Posterior cingulate gyrus (tissue), 11 donors: ENCODE measurements at regions not wholly inside any gene's neighbourhood (a gene's known extent, or its start where the extent isn't known, plus 50 kb on each side); places are given as distances from the start of the nearest gene placed in this dataset.

Source experiments
- DNase-seq, 10 donors: peaks; one replicate each; pipeline versions ENCODE4 v3.0.0 to v3.0.0-alpha.2; 2020 to 2021; ENCODE audit warnings: mixed read lengths in 3 of 10
- intact Hi-C: fragments of 100-400 bp; cut with DNase I; formaldehyde crosslinking; loops from one replicate; pipeline ENCODE4 v1.15.1; 2023

DNA sequence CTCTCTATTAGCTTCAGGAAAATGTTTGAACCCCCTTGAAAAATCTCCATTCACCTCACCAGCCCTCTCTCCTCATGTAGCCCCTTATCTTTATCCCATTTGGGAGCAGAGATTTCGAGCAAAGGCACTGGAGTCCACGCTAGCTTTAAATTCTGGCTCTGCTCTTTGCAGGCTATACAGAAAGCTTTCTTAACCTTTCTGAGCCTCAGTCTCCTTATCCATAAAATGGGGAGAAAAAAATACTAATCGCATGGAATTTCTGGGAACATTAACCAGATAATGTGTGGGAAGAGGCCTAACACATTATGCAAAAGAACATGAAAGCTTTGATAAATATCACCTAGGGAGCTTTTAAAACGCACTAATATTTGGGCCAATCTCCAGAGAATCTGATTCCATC is 476.3 kb upstream of the CDH5 start:
- intact Hi-C loops = no loop called here

DNA sequence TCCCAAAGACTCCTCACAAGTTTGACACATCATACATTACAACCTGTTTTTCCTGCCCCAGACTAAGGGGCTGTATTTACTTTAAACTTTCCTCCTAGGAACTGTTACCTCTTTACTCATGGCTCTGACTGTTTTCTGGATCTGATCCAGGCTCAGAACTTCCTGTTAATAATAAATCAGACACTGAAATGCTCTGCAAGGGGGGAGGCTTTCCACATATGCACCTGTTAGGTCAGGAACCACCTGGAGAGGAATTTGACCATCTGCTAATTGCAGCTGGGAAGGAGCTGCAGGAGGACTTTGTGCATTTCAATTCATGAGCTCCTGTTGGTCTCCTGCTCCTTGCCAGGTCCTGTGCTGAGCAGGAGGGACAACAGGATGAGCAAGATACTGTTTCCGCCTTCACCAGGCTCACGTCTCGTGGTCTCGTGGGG is 476.9 kb upstream of the CDH5 start:
- no peak for DNase-seq
- intact Hi-C loops = no loop called here

More for the DNA sequence above, 476.3 kb upstream of the CDH5 start:
- DNase-seq = no peak

DNA sequence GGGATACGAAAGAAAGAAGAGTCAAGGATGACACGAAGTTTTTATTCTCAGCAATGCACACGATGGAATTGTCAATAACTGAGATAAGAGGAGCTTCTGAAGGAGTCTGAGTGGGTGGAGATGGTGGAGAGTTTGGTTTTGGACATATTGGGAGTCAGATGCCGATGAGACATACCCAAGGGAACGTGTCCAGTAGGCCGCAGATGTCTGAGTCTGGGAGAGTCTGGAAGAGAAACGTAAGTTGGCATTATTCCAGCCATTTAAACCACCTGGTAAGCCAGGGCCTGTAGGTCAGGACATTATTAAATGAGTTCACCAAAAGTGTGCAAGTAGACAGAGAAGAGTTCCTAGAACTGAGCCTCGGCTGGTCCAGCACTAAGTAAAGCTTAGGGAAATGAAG is 478.3 kb upstream of the CDH5 start:
- intact Hi-C loops = no loop called here
- DNase-seq = no peak

DNA sequence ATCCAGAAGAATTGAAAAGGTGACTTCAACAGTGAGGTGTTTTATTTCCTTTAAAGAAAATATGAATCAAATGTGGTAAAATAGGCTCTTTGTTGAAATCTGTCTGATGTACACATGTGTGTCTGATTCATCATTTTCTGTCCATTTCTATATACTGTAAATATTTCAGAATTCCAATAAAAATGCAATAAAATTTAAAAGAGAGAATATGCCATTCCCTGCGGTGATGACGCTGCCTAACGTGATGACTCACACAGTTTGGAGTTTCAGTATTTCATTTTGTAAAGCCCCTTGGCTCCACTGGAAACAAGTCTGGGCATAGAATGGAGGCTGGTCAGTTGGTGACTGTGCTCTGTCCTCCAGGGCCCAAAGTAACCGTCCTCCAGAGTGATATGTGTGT is 482.5 kb upstream of the CDH5 start:
- DNase-seq = no peak
- intact Hi-C loops = no loop called here

DNA sequence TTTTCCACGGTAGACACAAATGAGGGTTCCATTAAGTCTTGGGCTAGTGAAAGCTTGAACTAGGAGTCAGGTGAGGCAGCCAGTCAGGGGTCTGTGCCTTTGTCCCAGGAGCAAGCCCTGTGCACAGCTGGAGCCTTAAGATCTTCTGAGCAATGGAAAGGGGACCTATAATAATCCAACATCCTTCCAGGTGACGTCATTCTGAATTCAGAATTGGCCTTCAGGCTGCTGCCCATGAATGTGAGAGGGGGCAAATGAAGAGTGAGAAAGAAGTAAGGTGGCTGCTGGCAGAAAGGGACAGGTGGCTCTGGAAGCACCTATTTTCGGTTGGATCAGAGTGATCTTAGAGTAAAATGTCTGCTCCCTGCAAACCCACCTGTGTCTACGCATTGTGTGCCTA is 488.1 kb upstream of the CDH5 start:
- intact Hi-C loops = no loop called here
- no peak for DNase-seq

DNA sequence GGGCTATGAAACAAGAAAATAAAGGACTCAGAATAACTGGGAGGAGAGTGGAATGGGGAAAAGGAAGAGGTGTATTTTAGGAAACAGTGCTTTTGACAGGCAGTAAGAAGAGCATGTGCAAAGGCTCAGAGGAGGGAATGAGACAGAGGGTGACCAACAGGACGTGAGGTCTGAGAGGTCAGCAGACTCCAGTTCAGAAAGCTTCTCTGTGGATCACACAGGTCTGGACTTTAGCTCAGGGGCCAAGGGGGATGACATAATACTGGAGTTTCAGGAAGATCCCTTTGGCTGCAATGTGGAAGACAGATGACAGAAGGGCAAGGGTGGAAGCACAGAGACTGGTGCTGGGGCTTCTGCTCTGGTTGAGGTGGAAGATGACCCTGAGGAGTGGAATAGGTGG is 489.9 kb upstream of the CDH5 start:
- intact Hi-C loops = no loop called here
- no peak for DNase-seq

DNA sequence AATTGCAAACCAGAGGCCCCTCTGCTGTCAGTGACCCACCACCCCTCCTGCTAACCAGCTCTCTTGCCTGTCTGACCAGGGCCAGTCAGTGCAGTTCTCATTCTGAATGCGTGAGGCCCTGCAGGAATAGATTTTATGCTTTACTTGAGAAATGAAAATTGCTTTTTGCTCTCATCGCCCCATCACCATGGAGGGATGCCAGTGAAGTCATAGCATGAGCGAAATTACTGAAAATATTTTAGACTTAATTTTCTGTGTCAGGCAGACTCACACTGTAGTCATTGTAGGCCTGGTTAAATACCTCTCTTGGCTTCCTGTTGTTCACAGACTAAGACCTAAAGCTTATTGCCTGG is 490.5 kb upstream of the CDH5 start:
- no peak for DNase-seq

DNA sequence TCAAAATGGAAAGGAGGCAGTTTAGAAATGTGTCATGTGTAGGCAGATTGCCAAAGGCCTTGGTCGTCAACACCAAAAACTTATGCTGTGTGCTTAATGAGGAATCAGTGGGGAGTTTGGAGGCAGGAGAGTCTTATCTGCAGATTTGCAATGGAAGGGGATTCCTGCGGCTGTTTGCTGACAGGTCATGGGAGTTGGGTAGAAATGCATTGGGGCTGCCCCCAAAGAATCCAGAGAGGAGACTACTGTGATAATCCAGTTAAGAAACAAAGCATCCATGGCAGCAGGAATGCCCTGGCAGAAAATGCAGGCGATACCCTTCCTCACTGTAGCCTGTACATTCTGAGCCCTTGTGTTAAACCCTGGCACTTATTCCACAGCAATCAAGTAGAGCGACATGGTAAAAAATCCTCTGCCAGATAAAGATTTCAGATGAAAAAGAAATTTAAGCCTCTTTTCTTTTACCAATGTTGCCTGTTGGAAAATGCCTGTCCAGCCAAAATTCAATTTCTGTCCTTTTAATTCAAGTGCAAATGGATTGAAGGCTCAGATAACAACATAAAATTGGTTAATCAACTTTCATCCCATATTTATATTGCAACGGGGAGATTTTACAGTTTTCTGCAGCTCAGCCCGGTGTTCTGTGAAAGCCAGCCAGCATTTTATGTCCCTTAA is 491.0 kb upstream of the CDH5 start:
- no peak for DNase-seq
- intact Hi-C loops = no loop called here

More for the DNA sequence above, 490.5 kb upstream of the CDH5 start:
- intact Hi-C loops = no loop called here

DNA sequence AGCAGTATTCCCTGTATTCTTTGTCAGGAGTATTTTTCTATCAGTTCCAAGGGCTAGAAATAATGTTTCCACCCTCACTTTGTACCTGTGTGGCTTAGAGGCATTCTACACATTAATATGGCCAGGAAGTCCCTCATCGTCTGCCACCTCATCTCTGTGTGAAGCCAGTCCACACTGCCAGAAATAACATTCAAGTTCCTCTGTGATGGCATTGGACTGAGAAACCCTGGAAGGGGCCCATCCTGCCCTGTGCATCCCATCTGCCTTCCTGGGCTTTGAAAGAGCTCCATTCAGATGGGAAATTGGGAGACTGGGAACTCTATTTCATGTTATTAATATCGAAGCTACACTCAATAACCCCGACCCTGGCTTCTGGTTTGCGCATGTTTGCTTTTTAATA is 497.2 kb upstream of the CDH5 start:
- no peak for DNase-seq
- intact Hi-C loops = no loop called here

DNA sequence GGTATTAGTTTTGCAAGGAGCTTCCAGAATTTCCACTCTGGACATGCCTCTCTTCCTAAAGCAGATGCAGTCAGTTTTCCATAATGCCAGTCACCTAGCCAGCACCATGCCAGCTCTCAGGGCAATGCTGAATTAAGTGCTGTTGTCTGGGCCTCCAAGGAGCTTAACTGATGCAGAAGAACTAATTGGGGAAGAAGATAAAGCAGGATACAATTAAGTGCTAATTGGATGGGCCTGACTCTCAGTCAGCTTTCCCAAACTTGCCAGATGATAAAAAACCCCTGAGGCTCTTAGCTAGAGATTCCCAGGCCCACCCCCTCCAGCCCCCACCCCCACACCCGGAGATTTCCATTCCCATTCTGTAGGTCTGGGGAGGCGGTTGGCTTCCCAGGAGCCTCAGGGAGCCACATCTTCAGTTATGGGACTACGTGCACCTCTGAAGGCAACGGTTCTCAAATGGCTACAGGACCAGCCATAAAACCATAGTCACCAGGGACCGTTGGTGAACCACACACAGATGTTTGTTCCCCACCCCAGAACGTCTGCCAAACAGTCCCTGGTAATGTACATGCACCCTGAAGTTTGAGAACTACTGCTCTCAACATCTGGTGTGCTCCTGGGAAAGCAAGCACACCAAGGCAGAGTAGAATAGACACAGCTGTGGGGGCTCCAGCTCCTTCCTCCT is 499.1 kb upstream of the CDH5 start:
- peak in 1 of 10 donors; percentile 45 for DNase-seq

DNA sequence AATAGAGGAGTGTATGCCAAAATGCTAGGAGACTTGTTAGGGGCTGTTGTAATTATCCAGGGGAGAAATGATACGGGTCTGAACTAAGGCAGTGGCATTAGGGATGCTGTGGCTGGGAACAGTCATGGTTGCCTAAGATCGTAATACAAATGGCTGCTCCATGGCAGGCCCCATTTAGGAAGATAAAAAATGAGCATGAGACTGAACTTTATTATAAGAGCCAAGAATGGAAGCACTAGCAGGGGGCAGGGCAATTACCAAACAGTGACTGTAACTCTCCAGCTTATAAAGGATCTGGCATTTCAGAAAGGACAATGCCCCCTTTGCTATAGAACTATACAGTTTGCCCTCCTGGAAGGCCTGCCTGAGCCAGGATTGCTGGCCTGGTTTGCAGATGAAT is 503.3 kb upstream of the CDH5 start:
- DNase-seq = no peak
- intact Hi-C loops = no loop called here

More for the DNA sequence above, 499.1 kb upstream of the CDH5 start:
- intact Hi-C loops = no loop called here

DNA sequence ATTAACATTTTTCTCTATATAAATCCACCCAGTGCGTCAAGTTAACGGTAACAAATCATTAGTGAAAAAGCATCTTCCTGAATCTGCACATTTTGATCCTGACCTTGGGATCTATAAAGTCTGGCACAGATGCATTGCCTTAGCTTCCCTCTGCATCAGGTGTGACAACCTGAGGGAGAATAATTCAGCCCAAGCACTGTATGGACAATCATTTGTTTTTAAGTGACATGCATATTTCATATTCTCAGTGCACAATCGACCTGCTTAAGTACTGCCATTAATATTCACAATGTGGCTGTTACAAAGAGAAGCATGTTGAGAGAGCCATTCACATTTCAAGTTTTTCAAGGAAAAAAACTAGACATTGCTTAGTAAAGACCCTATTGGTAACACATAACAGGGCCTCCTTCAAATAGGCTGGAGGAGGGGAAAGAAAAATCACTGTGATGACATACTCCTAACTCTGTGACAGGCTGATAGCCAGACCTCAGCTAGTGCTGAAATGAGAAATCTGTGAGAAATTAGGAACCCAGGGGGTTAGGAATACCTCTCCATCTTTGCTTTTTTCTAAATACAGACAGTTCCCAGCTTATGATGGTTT is 505.3 kb upstream of the CDH5 start:
- intact Hi-C loops = no loop called here

DNA sequence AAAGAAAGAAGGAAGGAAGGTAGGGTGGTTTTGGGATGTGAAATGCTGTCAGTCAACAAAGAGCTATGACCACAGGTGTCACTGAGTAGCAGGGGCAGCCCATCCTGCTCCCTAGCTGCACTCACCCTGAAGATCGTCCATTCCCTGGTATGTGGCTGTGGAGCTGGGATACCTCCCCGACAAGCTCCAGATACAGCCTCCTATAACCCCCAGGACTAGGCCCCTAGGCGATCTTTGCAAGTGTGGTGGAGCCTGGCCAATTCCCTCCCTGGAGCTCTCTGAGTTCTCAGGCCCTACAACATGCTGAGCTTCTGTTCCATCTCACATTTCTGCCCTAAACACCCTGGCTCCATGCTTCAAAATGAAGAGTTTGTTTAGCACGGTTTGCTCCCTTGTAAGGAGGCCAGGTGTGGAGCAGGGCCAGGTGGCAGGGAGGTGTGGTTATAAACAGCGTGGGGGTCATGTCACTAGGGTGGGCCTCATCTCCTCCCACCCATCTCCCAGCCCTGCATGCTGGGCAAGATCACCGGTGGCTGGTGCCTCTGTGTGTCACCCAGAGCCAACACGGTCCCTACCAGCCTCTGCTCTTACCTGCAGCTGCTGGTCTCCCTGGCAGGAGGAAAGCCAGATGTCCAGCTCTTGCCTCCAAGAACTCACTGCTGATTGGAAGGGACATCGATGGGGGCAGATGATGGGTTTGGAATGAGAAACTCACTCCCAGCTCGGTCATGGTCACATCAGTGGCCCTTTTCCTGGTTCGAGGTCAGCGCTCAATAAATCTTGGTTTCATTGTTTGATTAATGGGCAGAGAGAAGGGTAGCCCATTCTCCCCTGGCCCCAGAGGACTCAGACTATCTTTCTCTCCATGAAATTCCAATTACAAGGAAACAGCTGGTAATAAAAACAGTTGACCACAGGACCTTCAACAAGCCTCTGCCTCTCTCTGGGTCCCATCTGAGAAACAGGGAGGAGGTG is 511.0 kb upstream of the CDH5 start:
- intact Hi-C loops = no loop called here
- peak in 1 of 10 donors; percentile 43 for DNase-seq

More for the DNA sequence above, 505.3 kb upstream of the CDH5 start:
- DNase-seq = no peak

DNA sequence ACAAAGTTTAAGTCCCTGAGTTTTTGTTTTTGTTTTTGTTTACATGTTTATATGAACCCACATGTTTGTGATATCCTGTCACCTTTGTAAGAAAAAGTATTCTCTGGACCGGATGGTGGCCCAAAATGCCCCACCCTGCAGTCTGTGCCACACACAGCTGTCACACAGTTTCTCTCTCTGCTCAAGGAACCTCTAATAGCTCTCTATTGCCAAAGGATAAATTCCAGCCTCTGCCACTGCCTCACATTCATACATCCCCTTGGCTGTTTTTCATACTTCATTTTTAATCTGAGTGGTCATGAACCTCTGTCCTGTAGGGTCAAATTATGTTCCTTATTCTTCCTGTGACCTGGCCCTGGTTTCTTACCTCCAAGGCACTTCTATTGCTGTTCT is 520.3 kb upstream of the CDH5 start:
- intact Hi-C loops = no loop called here
- no peak for DNase-seq

DNA sequence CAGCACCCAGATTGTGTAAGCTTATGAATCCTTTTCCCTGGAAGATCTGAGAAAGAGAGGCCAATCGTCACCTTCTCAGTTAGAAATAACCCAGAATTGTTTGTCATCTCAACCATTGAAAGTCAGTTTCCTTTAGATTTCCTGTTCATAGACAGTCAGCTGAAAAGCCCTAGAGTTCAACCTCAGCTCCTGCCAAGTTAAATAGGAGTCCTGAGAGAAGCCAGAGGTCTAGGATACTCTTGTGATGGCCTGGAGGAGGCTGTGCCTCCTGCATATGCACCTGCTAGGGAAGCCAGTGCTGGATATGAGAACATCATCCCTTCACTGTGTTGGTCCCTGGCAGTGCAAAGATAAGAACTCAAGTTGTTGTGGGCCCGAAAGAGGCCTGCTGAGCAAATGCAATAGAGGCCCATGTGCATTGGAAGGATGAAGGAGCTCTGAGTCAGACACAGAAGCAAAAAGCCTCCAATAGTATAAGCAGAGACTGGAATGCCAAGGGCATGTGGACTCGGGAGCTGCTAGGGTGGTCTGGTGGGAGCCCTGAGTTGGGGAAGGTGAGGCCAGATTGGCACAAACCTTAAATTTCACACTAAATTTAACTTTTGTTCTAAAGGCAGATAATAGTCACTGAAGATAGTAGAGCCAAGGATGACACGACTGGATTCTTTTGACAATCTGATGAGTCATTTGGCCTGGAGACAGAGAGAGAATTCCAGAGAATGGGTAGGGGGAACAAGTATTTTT is 520.9 kb upstream of the CDH5 start:
- intact Hi-C loops = no loop called here
- DNase-seq = no peak

DNA sequence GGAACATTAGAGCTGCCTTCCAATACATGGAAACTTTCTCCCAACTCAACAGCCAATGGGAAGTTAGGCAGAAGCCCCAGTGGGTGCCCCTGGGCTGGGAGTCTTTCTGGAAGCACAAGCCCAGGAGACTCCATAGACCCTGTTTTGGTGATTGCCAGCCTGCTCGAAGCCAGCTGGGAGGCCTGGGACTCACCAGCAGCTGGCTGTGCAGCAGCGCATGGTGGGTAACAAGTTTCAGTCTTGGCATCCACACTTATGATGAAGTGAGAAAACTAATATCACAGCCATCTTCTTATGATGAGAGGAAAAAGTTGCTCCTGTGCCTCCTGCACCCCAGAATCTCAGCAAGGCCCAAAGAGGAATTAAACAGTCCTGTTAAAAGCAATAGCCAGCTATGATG is 522.5 kb upstream of the CDH5 start:
- DNase-seq = peak in 1 of 10 donors; percentile 61
- intact Hi-C loops = no loop called here

DNA sequence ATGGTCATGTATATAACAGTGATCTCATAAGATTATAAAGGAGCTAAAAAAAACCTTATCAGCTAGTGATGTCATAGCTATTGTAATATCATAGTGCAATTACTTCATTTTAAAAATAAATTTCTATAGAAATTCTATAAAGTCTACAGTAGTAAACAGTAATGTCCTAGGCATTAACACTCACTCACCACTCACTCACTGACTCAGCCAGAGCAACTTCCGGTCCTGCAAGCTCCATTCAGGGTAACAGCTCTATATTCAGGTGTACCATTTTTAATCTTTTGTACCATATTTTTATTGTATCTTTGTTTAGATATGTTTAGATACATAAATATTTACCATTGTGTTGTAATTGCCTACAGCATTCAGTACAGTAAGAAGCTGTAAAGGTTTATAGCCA is 524.4 kb upstream of the CDH5 start:
- intact Hi-C loops = no loop called here
- no peak for DNase-seq

DNA sequence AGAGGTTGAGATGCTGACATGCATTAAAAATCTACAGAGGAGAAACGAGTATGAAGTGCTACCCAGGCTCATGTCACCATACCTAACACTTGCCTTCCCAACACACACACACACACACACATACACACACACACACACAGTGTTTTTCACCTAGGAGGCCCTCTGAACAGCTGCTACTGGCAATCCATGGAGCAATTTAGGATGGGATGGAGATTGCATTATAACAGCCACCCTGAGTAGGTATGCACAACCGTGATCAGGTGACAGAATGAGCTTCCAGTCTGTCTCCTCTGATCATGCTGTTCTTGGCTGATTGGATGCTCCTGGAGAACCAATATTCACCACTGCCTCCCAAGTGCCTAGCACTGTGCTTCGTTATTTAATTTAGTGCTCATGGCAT is 528.5 kb upstream of the CDH5 start:
- DNase-seq = no peak
- intact Hi-C loops = no loop called here

DNA sequence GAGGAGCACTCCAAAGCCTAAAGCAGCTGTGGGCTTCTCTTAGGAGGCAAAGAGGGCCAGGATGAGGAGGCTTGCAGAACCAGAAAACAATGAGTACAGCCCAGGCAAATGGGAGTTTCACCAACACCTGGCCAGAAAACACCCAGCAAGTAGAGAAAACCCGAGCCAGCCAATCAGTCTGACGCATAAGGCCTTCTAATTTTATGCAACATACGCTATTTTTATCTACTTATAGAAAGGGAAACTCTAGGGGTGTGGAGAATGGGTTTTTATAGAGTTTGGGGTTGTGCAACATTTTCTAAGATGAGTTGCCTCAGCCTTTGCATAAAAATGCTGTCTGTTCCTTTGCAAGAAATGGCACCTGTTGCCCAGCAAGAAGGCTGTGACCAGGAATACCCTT is 529.0 kb upstream of the CDH5 start:
- intact Hi-C loops = no loop called here
- peak in 1 of 10 donors; percentile 11 for DNase-seq

DNA sequence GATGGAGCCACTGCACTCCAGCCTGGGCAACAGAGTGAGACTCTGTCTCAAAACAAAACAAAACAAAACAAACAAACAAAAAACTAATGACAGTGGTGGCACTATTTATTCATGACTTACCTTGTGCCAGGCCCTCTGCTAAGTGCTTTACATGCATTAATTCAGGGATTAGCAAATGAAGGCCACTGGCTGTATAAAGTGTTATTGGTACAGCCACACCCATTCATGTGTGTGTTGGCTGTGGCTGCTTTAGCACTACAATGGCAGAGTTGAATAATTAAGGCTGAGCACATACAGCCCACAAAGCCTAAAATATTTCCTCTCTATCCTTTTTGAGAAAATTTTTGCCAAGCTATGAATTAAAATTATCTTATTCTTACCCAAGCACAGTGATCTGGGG is 531.8 kb upstream of the CDH5 start:
- no peak for DNase-seq
- intact Hi-C loops = no loop called here
